Kasumi-1 (cell line): ENCODE measurements at regions not wholly inside any gene's neighbourhood (a gene's known extent, or its start where the extent isn't known, plus 50 kb on each side); places are given as distances from the start of the nearest gene placed in this dataset.
"Not testable (repeated sequence)": the region's sequence is repeated elsewhere in the genome, so short reads cannot be mapped to it uniquely, and the experiment has no call there.

ENCODE experiments used
- DNase-seq, 2 experiments: peaks; one replicate each; lab custom pipeline; 2025; lab: John Stamatoyannopoulos, UW

- no peak for DNase-seq
Measured at GRCh38 chr3:193905541-193906396, 230.2 kb upstream of the HES1 start.

GRCh38 chr3:193906849-193907410 is 229.0 kb upstream of the HES1 start:
- DNase-seq: no peak

GRCh38 chr3:193908181-193908744 is 227.7 kb upstream of the HES1 start:
- no peak for DNase-seq

GRCh38 chr3:193909387-193909786 is 226.6 kb upstream of the HES1 start:
- DNase-seq: no peak

GRCh38 chr3:193910310-193910709 is 225.6 kb upstream of the HES1 start:
- DNase-seq: no peak

- DNase-seq: peak; percentile 37 to 39
Measured at GRCh38 chr3:193910886-193911738, 224.8 kb upstream of the HES1 start.

GRCh38 chr3:193911784-193912340 is 224.1 kb upstream of the HES1 start:
- DNase-seq: no peak

GRCh38 chr3:193912621-193913178 is 223.2 kb upstream of the HES1 start:
- DNase-seq: no peak

GRCh38 chr3:193914602-193915001 is 221.3 kb upstream of the HES1 start:
- no peak for DNase-seq

GRCh38 chr3:193915099-193915498 is 220.8 kb upstream of the HES1 start:
- no peak for DNase-seq

- DNase-seq: no peak
Measured at GRCh38 chr3:193915613-193916012, 220.3 kb upstream of the HES1 start.

- DNase-seq: no peak
Measured at GRCh38 chr3:193917158-193917557, 218.8 kb upstream of the HES1 start.

- peak in 1 of 2 experiments; percentile 27 for DNase-seq
Measured at GRCh38 chr3:193921465-193921864, 214.5 kb upstream of the HES1 start.

- no peak for DNase-seq
Measured at GRCh38 chr3:193922034-193922774, 213.7 kb upstream of the HES1 start.

- DNase-seq: not testable (repeated sequence)
Measured at GRCh38 chr3:193923958-193924357, 212.0 kb upstream of the HES1 start.

- DNase-seq: not testable (repeated sequence)
Measured at GRCh38 chr3:193926071-193926470, 209.9 kb upstream of the HES1 start.

GRCh38 chr3:193927413-193928206 is 208.3 kb upstream of the HES1 start:
- DNase-seq: not testable (repeated sequence)

GRCh38 chr3:193928354-193929209 is 207.4 kb upstream of the HES1 start:
- peak; percentile 34 to 47 for DNase-seq

- no peak for DNase-seq
Measured at GRCh38 chr3:193929373-193929772, 206.6 kb upstream of the HES1 start.
